Colonic mucosa (tissue), 4 donors: ENCODE measurements at regions not wholly inside any gene's neighbourhood (a gene's known extent, or its start where the extent isn't known, plus 50 kb on each side); places are given as distances from the start of the nearest gene placed in this dataset.

Experiments
- DNase-seq: peaks from one replicate; pipeline ENCODE4 v3.0.0-alpha.2; 2020
- H3K27ac ChIP-seq: fragments of 200-600 bp; one replicate; pipeline ENCODE4 v1.8.0; 2021
- H3K27me3 ChIP-seq: fragments of 200-600 bp; one replicate; pipeline ENCODE4 v1.8.0; 2021
- H3K36me3 ChIP-seq: fragments of 200-600 bp; one replicate; pipeline ENCODE4 v1.8.0; 2021
- H3K4me1 ChIP-seq: fragments of 200-600 bp; one replicate; pipeline ENCODE4 v1.8.0; 2021; ENCODE audit warnings: mild to moderate bottlenecking
- H3K4me3 ChIP-seq: fragments of 200-600 bp; one replicate; pipeline ENCODE4 v1.8.0; 2021
- H3K9ac ChIP-seq, 2 donors: one replicate each; pipeline ENCODE4 v1.7.0; 2013; ENCODE audit warnings: control low read depth in 2 of 2, low read depth in 2 of 2, low read length in 2 of 2
- H3K9me3 ChIP-seq: fragments of 200-600 bp; one replicate; pipeline ENCODE4 v1.8.0; 2021
- CTCF ChIP-seq: fragments of 200-600 bp; IDR thresholded peaks from one replicate; pipeline ENCODE4 v1.8.0; 2022; ENCODE audit warnings: antibody characterized with exemption, mild to moderate bottlenecking
- intact Hi-C: fragments of 100-400 bp; cut with DNase I; formaldehyde crosslinking; loops from one replicate; pipeline ENCODE4 v1.14.1; 2022
- donor health status: healthy.
- donor health status: DM: no; HTN: no; CAD: no.
- donor health status: DM: no; HTN: no; CAD: no.

GRCh38 chr4:134145369-134145768 is 56.2 kb downstream of the PABPC4L start:
- Histone ChIP-seq H3K27me3 (no peaks in the 10 kb centered on the region), H3K9ac (no peak overlapping the region), H3K9me3 (no peaks in the 10 kb centered on the region), H3K4me3 (no peak overlapping the region), H3K27ac (no peak overlapping the region), H3K4me1 (no peaks in the 10 kb centered on the region), H3K36me3 (no peaks in the 10 kb centered on the region)
- intact Hi-C loops, result no loop called here
- no peak for TF ChIP-seq CTCF
- DNase-seq, result no peak

- Histone ChIP-seq H3K4me1 (no peaks in the 10 kb centered on the region), H3K36me3 (no peaks in the 10 kb centered on the region), H3K27me3 (no peaks in the 10 kb centered on the region), H3K4me3 (no peak overlapping the region), H3K9ac (no peak overlapping the region), H3K27ac (no peak overlapping the region), H3K9me3 (no peaks in the 10 kb centered on the region)
- intact Hi-C loops, result no loop called here
- no peak for TF ChIP-seq CTCF
- no peak for DNase-seq
These were observed 57.3 kb downstream of the PABPC4L start for GRCh38 chr4:134144337-134144736.

DNA sequence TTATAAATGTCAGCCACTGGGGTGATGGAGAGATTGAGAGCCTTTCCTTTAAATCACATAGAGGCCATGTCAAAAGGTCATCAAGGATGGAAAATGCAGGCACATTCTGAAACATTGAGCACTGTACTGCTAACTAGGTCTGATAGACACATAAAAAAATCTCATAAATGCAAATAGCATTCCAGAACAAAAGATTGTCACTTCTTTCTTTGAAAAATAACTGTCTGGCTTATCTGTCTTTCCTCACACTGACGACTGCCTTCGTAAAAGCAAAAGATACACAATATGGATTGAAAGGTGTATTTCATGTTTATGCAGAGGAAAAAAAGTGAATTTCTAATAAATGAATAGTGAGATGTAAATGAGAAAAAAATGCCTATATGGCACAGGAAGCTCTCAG is 59.9 kb downstream of the PABPC4L start:
- DNase-seq, result no peak
- H3K4me3 ChIP-seq, result no peak overlapping the region
- no peak for TF ChIP-seq CTCF
- intact Hi-C loops, result no loop called here
- no peaks in the 10 kb centered on the region for H3K4me1 ChIP-seq
- no peaks in the 10 kb centered on the region for H3K36me3 ChIP-seq
- no peaks in the 10 kb centered on the region for H3K9me3 ChIP-seq
- no peaks in the 10 kb centered on the region for H3K27me3 ChIP-seq
- no peak overlapping the region for H3K27ac ChIP-seq
- no peak overlapping the region for H3K9ac ChIP-seq

DNA sequence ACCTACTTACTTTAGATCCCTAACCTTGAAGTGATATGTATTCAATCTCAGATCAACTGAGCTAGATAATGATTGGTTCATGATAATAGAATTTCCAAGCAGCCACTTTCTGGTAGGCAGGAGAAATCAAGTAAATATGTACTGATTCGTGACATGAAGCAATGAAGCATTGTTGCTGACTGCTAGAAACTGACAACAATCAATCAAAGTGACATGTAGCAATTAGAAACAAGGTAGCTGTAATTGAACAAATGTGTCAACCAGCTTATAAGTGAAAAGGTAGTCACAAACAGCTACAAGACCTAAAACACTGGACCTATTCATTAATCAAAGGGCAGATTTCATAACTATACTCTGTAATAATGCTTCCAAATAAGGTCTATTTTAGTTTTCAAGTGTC is 62.4 kb downstream of the PABPC4L start:
- intact Hi-C loops, result no loop called here
- H3K9ac ChIP-seq, result no peak overlapping the region
- H3K27ac ChIP-seq, result no peak overlapping the region
- TF ChIP-seq CTCF, result no peak
- H3K4me1 ChIP-seq, result no peaks in the 10 kb centered on the region
- H3K9me3 ChIP-seq, result no peaks in the 10 kb centered on the region
- H3K27me3 ChIP-seq, result no peaks in the 10 kb centered on the region
- no peaks in the 10 kb centered on the region for H3K36me3 ChIP-seq
- DNase-seq, result no peak
- H3K4me3 ChIP-seq, result no peak overlapping the region

GRCh38 chr4:134132086-134132783 is 69.4 kb downstream of the PABPC4L start:
- Histone ChIP-seq H3K4me1 (no peaks in the 10 kb centered on the region), H3K27ac (no peak overlapping the region), H3K27me3 (no peaks in the 10 kb centered on the region), H3K36me3 (no peaks in the 10 kb centered on the region), H3K9ac (no peak overlapping the region), H3K9me3 (no peaks in the 10 kb centered on the region), H3K4me3 (no peak overlapping the region)
- no peak for DNase-seq
- intact Hi-C loops, result no loop called here
- TF ChIP-seq CTCF, result no peak
